ENCODE measurements at regions not wholly inside any gene's neighbourhood (a gene's known extent, or its start where the extent isn't known, plus 50 kb on each side); places are given as distances from the start of the nearest gene placed in this dataset.

DNA sequence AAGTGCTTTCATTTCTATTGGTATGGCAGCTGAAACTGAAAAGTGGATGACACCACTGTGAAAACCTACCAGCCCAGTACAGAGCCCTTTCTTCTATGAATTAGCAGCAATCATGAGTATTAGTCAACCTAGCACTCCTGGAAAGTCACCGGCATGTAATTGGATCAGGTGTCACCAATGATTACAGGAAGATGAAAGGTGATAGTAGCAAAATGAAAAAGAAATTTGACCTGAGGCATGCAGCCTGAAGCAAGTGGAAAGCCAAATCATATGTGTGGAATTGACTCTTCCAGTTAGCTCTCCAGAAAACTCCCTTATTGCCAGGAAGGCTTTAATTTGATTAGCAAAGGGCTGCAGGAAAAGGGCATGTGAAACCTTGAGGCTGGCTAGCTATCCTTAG lies 81.2 kb upstream of the NAA35 start:
- TF ChIP-seq POLR2A (IDR thresholded peaks at IDR 0.05) (no peak), CTCF (IDR thresholded peaks at IDR 0.05) (no peak)
